ENCODE measurements at regions not wholly inside any gene's neighbourhood (a gene's known extent, or its start where the extent isn't known, plus 50 kb on each side); places are given as distances from the start of the nearest gene placed in this dataset.

GRCh38 chr14:87217023-87217422, 776.0 kb downstream of the GALC start:
- DNase-seq, result no peak

DNA sequence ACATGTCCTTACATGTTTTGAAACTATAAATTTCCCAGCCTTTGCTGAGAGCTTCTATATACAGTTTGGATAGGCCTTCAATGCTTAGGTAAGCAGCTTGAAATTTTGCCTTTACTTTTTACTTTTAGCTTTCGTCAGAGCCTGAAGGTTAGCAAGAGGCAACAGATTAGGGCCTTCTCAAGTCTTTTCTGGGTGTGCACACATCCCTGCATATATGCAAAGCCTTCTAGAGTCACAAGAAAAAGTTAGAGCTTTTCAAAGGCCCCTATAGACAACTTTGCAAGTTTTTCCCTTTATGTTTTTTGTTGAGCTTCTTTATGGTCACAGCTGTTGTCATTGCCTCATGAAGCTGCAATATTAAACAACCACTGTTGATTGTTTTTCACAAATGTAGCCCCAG, 778.4 kb downstream of the GALC start:
- no peak for DNase-seq

DNA sequence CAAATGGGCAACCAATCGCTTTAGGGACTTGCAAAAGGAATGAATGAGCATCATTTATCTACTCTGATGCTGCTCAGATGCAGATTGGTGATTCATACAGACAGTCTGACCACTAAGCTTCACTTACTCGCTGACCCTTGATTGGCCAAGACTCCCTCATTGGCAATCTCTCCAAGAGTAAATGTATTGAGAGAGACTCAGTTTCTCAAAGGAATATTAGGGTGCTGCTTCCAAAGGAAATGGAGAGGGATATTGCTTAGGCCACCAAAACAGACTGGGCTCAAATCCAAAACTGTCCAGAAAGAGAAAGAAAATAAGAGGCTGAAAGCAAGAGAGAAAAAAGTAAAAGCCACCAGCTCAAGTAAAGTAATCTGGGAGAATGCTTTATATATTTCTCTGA, 785.2 kb downstream of the GALC start:
- DNase-seq, result no peak

DNA sequence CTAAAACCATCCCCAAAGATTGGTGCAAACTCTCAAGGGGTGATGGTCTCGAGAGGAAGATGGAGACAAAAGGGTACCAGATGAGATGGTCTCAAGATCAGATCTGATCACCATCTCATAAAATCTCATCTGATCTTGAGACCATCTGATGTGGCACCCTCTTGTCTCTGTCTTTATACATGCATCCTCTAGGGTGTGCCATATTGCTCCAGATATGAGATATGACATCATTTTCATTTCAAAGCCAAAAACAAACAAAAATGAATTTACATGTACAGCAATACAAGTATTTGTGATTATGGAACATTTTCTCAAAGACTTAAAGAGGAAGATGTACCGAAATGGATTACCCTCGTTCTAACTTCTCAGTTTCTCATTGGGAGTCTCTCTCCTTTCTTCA, 787.2 kb downstream of the GALC start:
- no peak for DNase-seq

- DNase-seq, result no peak
These were observed 789.6 kb downstream of the GALC start for GRCh38 chr14:87203346-87203745.

GRCh38 chr14:87199381-87199780, 793.6 kb downstream of the GALC start:
- DNase-seq, result no peak

GRCh38 chr14:87196436-87196835, 796.5 kb downstream of the GALC start:
- no peak for DNase-seq

DNA sequence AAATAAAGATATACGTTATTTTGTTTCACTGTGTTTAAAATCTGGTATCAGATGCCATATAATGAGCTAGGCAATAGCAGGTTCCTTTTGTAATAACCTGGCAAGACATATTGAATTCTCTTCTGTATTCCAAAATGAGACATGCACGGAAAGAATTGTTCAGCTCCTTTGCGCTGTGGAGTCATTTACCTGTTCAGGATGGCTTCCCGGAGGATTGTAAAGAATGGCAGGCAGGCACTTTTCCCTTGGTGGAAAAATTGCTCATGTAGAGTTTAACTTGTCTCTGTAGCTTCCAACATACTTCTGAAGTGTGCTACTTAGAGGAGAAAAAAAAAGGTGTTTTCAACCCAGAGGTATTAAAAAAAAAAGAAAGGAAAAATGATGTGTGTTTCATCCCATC, 805.2 kb downstream of the GALC start:
- DNase-seq, result no peak

DNA sequence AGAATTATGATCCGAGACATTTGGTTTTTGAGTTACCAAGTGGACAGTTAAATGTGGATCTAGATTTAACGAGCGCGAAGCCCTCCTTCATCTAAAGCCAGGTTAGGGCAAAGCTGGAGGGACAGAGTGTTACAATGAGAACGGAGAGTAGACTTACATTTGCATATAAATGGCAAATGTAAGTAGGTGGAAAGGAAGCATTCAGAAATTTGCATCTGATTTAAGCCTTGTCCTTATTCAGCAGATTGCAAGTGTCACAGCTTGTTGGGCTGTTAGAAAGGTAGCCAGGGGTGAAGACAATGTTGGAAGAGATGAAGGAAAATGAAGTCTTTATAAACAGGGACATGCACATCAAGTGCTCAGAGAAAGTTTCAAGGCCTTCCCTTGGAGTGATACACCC, 806.2 kb downstream of the GALC start:
- DNase-seq, result no peak

DNA sequence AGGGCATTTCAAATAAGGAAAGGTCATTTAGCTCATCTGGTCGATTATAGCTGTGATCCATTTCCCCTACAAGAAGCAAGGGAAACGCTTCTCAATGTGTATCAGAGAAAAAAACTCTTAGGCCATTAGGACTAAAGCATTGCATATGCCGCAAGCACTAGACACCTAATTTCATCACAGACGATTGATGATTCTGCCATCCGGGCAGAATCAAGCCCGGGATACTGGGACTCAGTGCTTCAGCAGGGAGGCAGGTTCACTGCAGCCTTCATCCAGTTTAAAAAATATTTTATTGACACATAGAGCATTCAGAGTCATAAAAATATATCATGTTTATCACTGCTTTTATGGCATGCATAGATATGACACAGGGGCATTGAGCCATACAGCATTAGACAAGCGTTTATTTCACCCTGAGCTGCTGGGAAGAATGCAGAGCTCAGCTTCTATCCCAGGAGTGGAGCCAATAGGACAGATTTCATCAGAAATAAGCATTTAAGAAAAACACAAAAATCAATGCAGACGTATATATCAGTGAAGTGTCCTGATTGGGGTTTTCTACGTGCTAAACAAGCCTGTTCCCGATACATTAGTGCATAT, 806.9 kb downstream of the GALC start:
- DNase-seq, result no peak

DNA sequence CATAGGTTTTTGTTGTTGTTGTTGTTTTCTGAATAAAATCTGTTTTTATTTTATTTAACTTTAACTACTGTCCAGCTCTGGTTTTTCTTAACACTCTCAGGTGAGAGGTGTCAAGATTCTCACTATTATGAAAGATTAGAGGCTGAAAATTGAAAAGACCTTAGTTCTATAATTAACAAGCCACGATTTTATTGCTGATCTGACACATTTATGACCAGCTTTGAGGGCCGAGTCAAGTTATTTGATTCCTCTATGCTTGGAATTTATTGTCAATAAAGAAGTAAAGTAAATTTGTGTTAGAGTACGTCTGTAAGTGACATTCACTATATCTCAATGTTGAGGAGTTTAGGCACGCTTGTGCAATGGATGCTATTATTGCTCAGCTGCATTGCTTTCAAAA, 808.8 kb downstream of the GALC start:
- DNase-seq, result no peak

- no peak for DNase-seq
These were observed 811.7 kb downstream of the GALC start for GRCh38 chr14:87181288-87181687.

DNA sequence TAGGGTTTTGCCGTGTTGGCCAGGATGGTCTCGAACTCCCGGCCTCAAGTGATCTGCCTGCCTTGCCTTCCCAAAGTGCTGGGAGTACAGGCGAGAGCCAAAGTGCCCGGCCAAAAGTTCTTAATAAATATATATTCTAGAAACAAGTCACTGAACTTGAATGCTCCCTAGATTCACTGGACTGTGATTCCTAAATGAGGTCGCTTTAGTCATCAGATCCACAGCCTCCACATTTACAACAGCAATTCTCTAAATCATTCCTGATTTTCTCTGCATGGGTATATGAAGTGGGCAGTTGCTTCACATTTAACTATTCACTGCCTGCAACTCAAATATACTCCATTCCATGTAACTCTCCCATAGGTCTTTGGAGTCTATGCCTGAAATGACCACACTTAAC, 813.0 kb downstream of the GALC start:
- no peak for DNase-seq

- no peak for DNase-seq
These were observed 814.7 kb downstream of the GALC start for GRCh38 chr14:87178277-87178676.

DNA sequence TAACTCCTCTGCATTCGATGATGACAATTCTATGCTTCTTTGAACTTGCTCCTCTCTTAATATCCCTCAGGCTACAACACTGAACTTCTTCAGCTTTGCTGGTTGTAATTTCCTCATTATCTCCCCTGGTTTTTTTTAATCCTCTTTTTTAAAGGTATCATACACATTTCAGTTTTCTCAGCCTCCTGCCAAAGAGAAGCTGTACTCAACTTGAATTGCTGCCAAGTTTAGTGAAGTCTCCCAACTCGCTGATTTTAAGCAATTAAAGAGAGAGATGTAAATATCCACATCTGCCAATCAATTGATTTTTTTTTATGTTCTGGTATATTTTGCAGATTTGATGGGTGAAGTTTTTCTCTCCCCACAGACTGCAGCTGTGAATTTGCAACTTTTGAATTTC, 817.8 kb downstream of the GALC start:
- no peak for DNase-seq

DNA sequence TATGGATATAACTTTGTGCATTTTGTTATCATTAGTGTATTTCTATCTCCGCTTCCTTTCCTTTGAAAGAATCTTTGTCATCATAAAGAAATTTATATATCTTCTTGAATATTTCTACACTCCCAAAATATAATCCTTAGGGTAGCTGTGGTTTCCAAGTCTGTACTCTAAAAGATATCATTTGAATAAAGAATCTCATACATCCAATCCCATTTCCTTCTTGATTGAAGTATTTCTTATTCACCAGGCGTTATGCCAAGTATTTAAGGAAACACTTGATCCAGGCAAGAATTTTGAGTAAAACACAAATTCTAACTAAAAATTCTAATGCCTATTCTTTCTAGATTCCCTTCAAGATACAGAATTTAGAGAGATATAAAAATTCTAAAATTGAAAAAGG, 821.8 kb downstream of the GALC start:
- no peak for DNase-seq

GRCh38 chr14:87170179-87170578, 822.8 kb downstream of the GALC start:
- no peak for DNase-seq

DNA sequence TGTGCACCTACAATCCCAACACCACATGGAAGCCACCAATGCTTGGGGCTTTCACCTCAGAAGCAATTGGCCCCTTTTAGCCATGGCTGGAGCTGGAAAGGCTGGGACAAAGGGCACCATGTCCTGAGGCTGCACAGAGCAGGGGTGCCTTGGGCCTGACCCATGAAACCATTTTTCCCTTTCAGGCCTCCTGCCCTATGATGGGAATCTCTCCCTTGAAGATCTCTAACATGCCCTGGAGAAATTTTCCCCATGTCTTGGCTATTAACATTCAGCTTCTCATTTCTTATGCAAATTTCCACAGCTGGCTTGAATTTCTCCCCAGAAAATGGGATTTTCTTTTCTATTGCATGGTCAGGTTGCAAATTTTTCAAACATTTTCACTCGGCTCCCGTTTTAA, 823.6 kb downstream of the GALC start:
- no peak for DNase-seq

GRCh38 chr14:87161502-87161901, 831.5 kb downstream of the GALC start:
- no peak for DNase-seq

- no peak for DNase-seq
These were observed 832.0 kb downstream of the GALC start for GRCh38 chr14:87160989-87161388.

- no peak for DNase-seq
These were observed 834.7 kb downstream of the GALC start for GRCh38 chr14:87158283-87158682.

GRCh38 chr14:87156878-87157277, 836.1 kb downstream of the GALC start:
- DNase-seq, result no peak

DNA sequence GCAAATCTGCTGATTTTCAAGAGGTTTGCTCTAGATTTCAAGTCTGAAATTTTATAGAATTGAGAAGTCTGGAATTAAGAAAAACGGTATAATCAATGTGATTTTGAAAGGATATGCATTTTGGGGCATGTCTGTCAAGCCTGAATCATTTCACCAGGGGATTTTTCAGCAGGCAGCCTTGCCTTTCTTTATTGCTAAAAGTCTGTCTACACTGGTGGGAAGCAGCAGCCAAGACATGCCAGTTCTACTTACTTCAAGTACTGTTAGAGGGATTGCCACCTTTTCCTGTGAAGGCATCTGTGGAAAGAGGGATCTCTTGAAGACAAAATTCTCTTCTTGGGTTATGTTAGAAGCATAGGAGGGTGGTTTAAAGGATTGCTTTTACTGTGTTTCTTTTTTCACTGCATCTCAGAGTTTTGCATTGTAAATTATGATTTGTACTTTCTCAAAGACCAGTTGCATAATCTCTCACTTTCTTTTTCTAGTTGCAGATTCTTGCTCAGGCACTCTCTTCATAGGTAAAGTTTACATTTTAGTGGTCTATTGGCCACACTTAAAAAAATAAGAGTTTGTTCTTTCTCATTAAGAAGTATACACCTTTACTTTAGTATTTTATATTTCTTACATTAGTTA, 837.0 kb downstream of the GALC start:
- DNase-seq, result no peak

DNA sequence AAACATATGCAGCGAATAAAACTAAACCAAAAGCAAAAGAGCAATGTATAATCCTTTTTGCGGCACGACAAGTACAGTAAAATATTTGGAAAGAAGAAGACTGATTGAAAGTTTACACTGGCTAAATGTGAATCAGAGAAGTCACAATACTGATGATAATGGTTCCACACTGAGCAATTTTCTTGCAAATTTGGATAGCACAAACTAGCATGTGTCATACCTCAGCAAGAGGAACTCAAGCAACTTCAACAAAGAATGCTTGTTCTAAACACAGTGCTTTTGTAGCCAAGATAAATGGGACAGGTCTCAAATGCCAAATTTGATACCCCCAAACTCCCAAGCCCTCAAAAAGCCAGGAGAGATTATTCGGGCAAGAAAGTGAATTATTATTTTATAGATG, 839.1 kb downstream of the GALC start:
- DNase-seq, result no peak

DNA sequence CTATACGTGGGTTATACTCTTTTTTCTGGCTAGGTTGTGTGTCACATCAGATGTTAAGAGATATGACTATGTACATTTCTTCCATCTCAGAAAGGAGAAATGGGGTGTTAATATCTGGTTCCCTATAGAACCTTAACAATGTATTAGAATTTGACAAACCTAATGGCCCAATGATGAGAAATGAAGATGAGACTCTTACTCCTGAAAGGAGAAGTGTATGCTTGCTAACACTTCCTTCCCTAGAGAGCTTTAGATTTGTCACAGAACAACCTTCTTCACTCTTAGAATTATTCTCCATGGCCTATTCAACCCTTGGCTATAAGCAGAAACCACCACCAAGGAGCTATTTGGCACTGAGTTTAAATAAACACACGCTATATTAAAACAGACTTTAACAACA, 839.6 kb downstream of the GALC start:
- DNase-seq, result no peak

All from stimulated activated CD4-positive, alpha-beta T cell treated with anti-CD3 and anti-CD28 coated beads, Interleukin-4, amount 100 ng/mL, for 1 hour (primary cell).